HCT116 (cell line): ENCODE measurements at regions not wholly inside any gene's neighbourhood (a gene's known extent, or its start where the extent isn't known, plus 50 kb on each side); places are given as distances from the start of the nearest gene placed in this dataset.

Source experiments
- ATAC-seq: fragments of 200-7000 bp; cut with Tn5 transposase; 2 replicates; pipeline ENCODE4 v1.9.1; 2020; ENCODE audit warnings: mild to moderate bottlenecking, moderate library complexity
- BruUV-seq: library from RNA; stranded (reverse); fragments of 400-500 nt; replicated peaks from 2 replicates; lab custom pipeline; 2021; lab: Mats Ljungman, UMichigan
- CTCF ChIA-PET: fragments of 300-600 bp; sonication (Branson Sonifier 250); formaldehyde crosslinking; loops from one replicate; lab custom pipeline; 2021; ENCODE audit warnings: antibody characterized with exemption; lab: Charles Lee
- POLR2A ChIA-PET: fragments of 300-600, 350-600 bp; sonication (Branson Sonifier 250); formaldehyde crosslinking; loops from one replicate; lab custom pipeline; 2021; ENCODE audit warnings: antibody characterized with exemption; lab: Charles Lee
- RAD21 ChIA-PET, 2 experiments: fragments of 300-600 bp; sonication (Branson Sonifier 250); formaldehyde crosslinking; loops; one replicate each; lab custom pipeline; 2023; ENCODE audit warnings: low total read pairs in 2 of 2; ENCODE audit not compliant: uncharacterized antibody in 2 of 2, unreplicated experiment in 2 of 2, low non-redundant PET in 1 of 2; lab: Charles Lee
- DNase-seq: peaks from one replicate; pipeline ENCODE4 v3.0.0-alpha.2; 2010; ENCODE audit warnings: low read depth, low spot score
- H2AFZ ChIP-seq: fragments of 200-600 bp; shearing (Covaris generic), sonication (generic); 2 replicates; pipeline ENCODE4 v1.6.1; 2017; ENCODE audit warnings: low read depth, mixed run types, mixed read lengths, antibody characterized with exemption, low read length; ENCODE audit not compliant: poor library complexity, severe bottlenecking
- H3K27ac ChIP-seq: 2 replicates; pipeline ENCODE4 v1.5.1; 2012; ENCODE audit warnings: low read depth, low read length
- H3K27me3 ChIP-seq: fragments of 200-600 bp; sonication (generic); 2 replicates; pipeline ENCODE4 v1.6.1; 2016; ENCODE audit warnings: mixed run types, low read length, mixed read lengths; ENCODE audit not compliant: insufficient read depth
- H3K36me3 ChIP-seq, 2 experiments: fragments of 200-500 bp in 1 of 2; fragments of 200-600 bp in 1 of 2; sonication (Bioruptor generic) in 1 of 2; sonication (generic) in 1 of 2; 2 replicates each; pipeline versions ENCODE4 v1.5.1 to v1.6.1; 2014 to 2016; ENCODE audit warnings: low read length in 2 of 2, inconsistent platforms in 1 of 2, mixed read lengths in 1 of 2, mixed run types in 1 of 2; ENCODE audit not compliant: insufficient read depth in 2 of 2, control insufficient read depth in 1 of 2
- H3K4me1 ChIP-seq, 2 experiments: fragments of 200-600 bp in 1 of 2; sonication (generic) in 1 of 2; 2 replicates each; pipeline versions ENCODE4 v1.5.1 to v1.6.1; 2012 to 2017; ENCODE audit warnings: low read length in 2 of 2, inconsistent platforms in 1 of 2, mild to moderate bottlenecking in 1 of 2, mixed read lengths in 1 of 2, mixed run types in 1 of 2, moderate library complexity in 1 of 2; ENCODE audit not compliant: insufficient read depth in 2 of 2, control insufficient read depth in 1 of 2
- H3K4me2 ChIP-seq: fragments of 200-600 bp; sonication (generic); 2 replicates; pipeline ENCODE4 v1.6.1; 2017; ENCODE audit warnings: mixed run types, low read length, mixed read lengths
- H3K4me3 ChIP-seq, 2 experiments: fragments of 200-600 bp in 1 of 2; sonication (generic) in 1 of 2; replicated peaks in 1 of 2; 2 replicates each; pipeline ENCODE4 v1.5.1; 2011 to 2016; ENCODE audit warnings: low read length in 2 of 2, control low read depth in 1 of 2, low read depth in 1 of 2, mild to moderate bottlenecking in 1 of 2, mixed read lengths in 1 of 2, mixed run types in 1 of 2
- H3K79me2 ChIP-seq: fragments of 200-600 bp; sonication (generic); 2 replicates; pipeline ENCODE4 v1.6.1; 2017; ENCODE audit warnings: mild to moderate bottlenecking, mixed run types, low read length, moderate library complexity, mixed read lengths; ENCODE audit not compliant: insufficient read depth
- H3K9ac ChIP-seq: fragments of 200-600 bp; sonication (generic); 2 replicates; pipeline ENCODE4 v1.6.1; 2016; ENCODE audit warnings: low read length, mixed read lengths
- H3K9me2 ChIP-seq: fragments of 200-600 bp; sonication (generic), shearing (Covaris generic); 2 replicates; pipeline ENCODE4 v1.6.1; 2017; ENCODE audit warnings: mixed run types, mild to moderate bottlenecking, moderate library complexity; ENCODE audit not compliant: insufficient read depth
- H3K9me3 ChIP-seq, 2 experiments: fragments of 200-500 bp in 1 of 2; fragments of 200-600 bp in 1 of 2; sonication (Bioruptor generic) in 1 of 2; sonication (generic) in 1 of 2; 2 replicates each; pipeline ENCODE4 v1.6.1; 2014 to 2017; ENCODE audit warnings: low read length in 2 of 2, mixed read lengths in 2 of 2, inconsistent platforms in 1 of 2, low read depth in 1 of 2, mild to moderate bottlenecking in 1 of 2, mixed run types in 1 of 2, moderate library complexity in 1 of 2; ENCODE audit not compliant: control insufficient read depth in 1 of 2, insufficient read depth in 1 of 2
- H4K20me1 ChIP-seq: fragments of 200-600 bp; sonication (generic), shearing (Covaris generic); 2 replicates; pipeline ENCODE4 v1.6.1; 2017; ENCODE audit warnings: mixed run types, mild to moderate bottlenecking, moderate library complexity; ENCODE audit not compliant: insufficient read depth
- ATF3 ChIP-seq: IDR thresholded peaks from 2 replicates; pipeline ENCODE4 v1.6.1; 2012
- CTCF ChIP-seq, 3 experiments: fragments of 200-600 bp in 1 of 3; sonication (generic) in 1 of 3; IDR thresholded peaks in 2 of 3; conservative IDR thresholded peaks in 1 of 3; 2 replicates each; pipeline ENCODE4 v1.5.1; 2012 to 2017; ENCODE audit warnings: low read depth in 2 of 3, low read length in 2 of 3, antibody characterized with exemption in 1 of 3, borderline replicate concordance in 1 of 3, control low read depth in 1 of 3, mild to moderate bottlenecking in 1 of 3, mixed read lengths in 1 of 3, mixed run types in 1 of 3, moderate library complexity in 1 of 3; ENCODE audit not compliant: insufficient read depth in 1 of 3
- EGR1 ChIP-seq: IDR thresholded peaks from 2 replicates; pipeline ENCODE4 v1.6.1; 2012; ENCODE audit warnings: low read depth
- ELF1 ChIP-seq: IDR thresholded peaks from 2 replicates; pipeline ENCODE4 v1.6.1; 2012; ENCODE audit warnings: low read depth, borderline replicate concordance
- EZH2phosphoT487 ChIP-seq: fragments of 200-600 bp; IDR thresholded peaks from 2 replicates; pipeline ENCODE4 v1.6.1; 2018; ENCODE audit warnings: antibody characterized with exemption, borderline replicate concordance
- FOSL1 ChIP-seq: IDR thresholded peaks from 2 replicates; pipeline ENCODE4 v1.6.1; 2012; ENCODE audit warnings: low read depth
- JUND ChIP-seq: IDR thresholded peaks from 2 replicates; pipeline ENCODE4 v1.6.1; 2012
- REST ChIP-seq: IDR thresholded peaks from 2 replicates; pipeline ENCODE4 v1.6.1; 2012; ENCODE audit warnings: low read depth
- YY1 ChIP-seq: IDR thresholded peaks from 2 replicates; pipeline ENCODE4 v1.6.1; 2011; ENCODE audit warnings: low read length, low read depth, moderate library complexity, mild to moderate bottlenecking; ENCODE audit not compliant: insufficient replicate concordance; ENCODE audit errors: extremely low read depth
- ZBTB33 ChIP-seq: IDR thresholded peaks from 2 replicates; pipeline ENCODE4 v1.6.1; 2011; ENCODE audit warnings: mild to moderate bottlenecking, low read length, moderate library complexity; ENCODE audit not compliant: insufficient replicate concordance; ENCODE audit errors: extremely low read depth
- ZNF274 ChIP-seq: fragments of 200-500 bp; sonication (Bioruptor generic); IDR thresholded peaks from 2 replicates; pipeline ENCODE4 v1.6.1; 2014; ENCODE audit warnings: mild to moderate bottlenecking, low read depth, low read length, inconsistent platforms
- intact Hi-C: fragments of 100-400 bp; cut with micrococcal nuclease; formaldehyde crosslinking; loops from 2 replicates; pipeline ENCODE4 v1.10.0; 2022

- no peak overlapping the region for H3K4me2 ChIP-seq
- ChIA-PET RAD21 (no interaction called here), CTCF (no interaction called here), POLR2A (no interaction called here)
- no peaks in the 10 kb centered on the region for H4K20me1 ChIP-seq
- no peak for DNase-seq
- no peaks in the 10 kb centered on the region for H3K4me1 ChIP-seq
- intact Hi-C loops = no loop called here
- no TSS peak for BruUV-seq
- no peak overlapping the region for H2AFZ ChIP-seq
- no peaks in the 10 kb centered on the region for H3K27me3 ChIP-seq
- no peak for ATAC-seq
- no peak overlapping the region for H3K27ac ChIP-seq
- no peaks in the 10 kb centered on the region for H3K9me3 ChIP-seq
- H3K4me3 ChIP-seq = no peak overlapping the region
- no peaks in the 10 kb centered on the region for H3K36me3 ChIP-seq
- no peak overlapping the region for H3K9ac ChIP-seq
- no peaks in the 10 kb centered on the region for H3K9me2 ChIP-seq
- no peaks in the 10 kb centered on the region for H3K79me2 ChIP-seq
- no peak for TF ChIP-seq ZBTB33
- TF ChIP-seq JUND = no peak
- no peak for TF ChIP-seq ATF3
- TF ChIP-seq, all 23 proteins: peak for 0
Observed at GRCh38 chr4:15291122-15291521, 136.7 kb upstream of the C1QTNF7 start.

- Histone ChIP-seq H3K9ac (no peak overlapping the region), H3K9me2 (no peaks in the 10 kb centered on the region), H3K79me2 (no peaks in the 10 kb centered on the region), H3K4me1 (no peaks in the 10 kb centered on the region), H3K4me3 (no peak overlapping the region), H4K20me1 (no peaks in the 10 kb centered on the region), H3K27me3 (peaks cover 6% of the 10 kb centered on the region; the same call in 1 of the 2 replicates), H2AFZ (no peak overlapping the region), H3K36me3 (no peaks in the 10 kb centered on the region), H3K9me3 (no peaks in the 10 kb centered on the region), H3K4me2 (no peak overlapping the region), H3K27ac (no peak overlapping the region)
- ChIA-PET POLR2A (no interaction called here), RAD21 (no interaction called here), CTCF (no interaction called here)
- DNase-seq (no peak), ATAC-seq (no peak)
- no TSS peak for BruUV-seq
- intact Hi-C loops = no loop called here
- TF ChIP-seq ELF1 = no peak
- TF ChIP-seq CTCF (IDR thresholded peaks at IDR 0.05 in 2 of 3, conservative IDR thresholded peaks at IDR 0.05 in 1 of 3; ENCODE audit: borderline replicate concordance in 1 of 3, insufficient read depth in 1 of 3, low read depth in 2 of 3, low read length in 2 of 3) = no peak
- TF ChIP-seq YY1 = no peak
- no peak for TF ChIP-seq EZH2phosphoT487
- TF ChIP-seq FOSL1 = no peak
- no peak for TF ChIP-seq ZNF274
- TF ChIP-seq EGR1 = no peak
- TF ChIP-seq REST = no peak
- TF ChIP-seq JUND = no peak
Observed at GRCh38 chr4:15293711-15294110, 134.1 kb upstream of the C1QTNF7 start.
